Lower leg skin (tissue), 4 donors: ENCODE measurements at regions not wholly inside any gene's neighbourhood (a gene's known extent, or its start where the extent isn't known, plus 50 kb on each side); places are given as distances from the start of the nearest gene placed in this dataset.
"Not testable (repeated sequence)": the region's sequence is repeated elsewhere in the genome, so short reads cannot be mapped to it uniquely, and the experiment has no call there.

Experiments used
- DNase-seq, 2 donors: peaks; one replicate each; pipeline ENCODE4 v3.0.0-alpha.2; 2019; ENCODE audit warnings: low spot score in 2 of 2
- H3K4me3 ChIP-seq: fragments of 200-600 bp; sonication (generic); 2 replicates; pipeline ENCODE4 v1.5.1; 2017; ENCODE audit warnings: mild to moderate bottlenecking, low read depth; ENCODE audit not compliant: poor library complexity, severe bottlenecking
- POLR2A ChIP-seq, 2 donors: fragments of 450-650 bp; IDR thresholded peaks; one replicate each; pipeline ENCODE4 v1.6.1; 2016 to 2017; ENCODE audit warnings: antibody characterized with exemption in 2 of 2, mild to moderate bottlenecking in 1 of 2, moderate library complexity in 1 of 2
- WGBS, 2 donors: methylation state at CpG; one replicate each; pipeline ENCODE4 v1.1.5; 2018; 5-methylcytosine and 5-hydroxymethylcytosine counted together
- intact Hi-C: fragments of 100-400 bp; cut with DNase I; formaldehyde crosslinking; loops from one replicate; pipeline ENCODE4 v1.15.0; 2023; ENCODE audit warnings: low total_unique reads
- TF ChIP-seq, protein P1 (sequence below), 3 donors: fragments of 450-650 bp; IDR thresholded peaks; one replicate each; pipeline ENCODE4 v1.5.1; 2016; ENCODE audit warnings: antibody characterized with exemption in 3 of 3, mild to moderate bottlenecking in 3 of 3, moderate library complexity in 2 of 3

DNA sequence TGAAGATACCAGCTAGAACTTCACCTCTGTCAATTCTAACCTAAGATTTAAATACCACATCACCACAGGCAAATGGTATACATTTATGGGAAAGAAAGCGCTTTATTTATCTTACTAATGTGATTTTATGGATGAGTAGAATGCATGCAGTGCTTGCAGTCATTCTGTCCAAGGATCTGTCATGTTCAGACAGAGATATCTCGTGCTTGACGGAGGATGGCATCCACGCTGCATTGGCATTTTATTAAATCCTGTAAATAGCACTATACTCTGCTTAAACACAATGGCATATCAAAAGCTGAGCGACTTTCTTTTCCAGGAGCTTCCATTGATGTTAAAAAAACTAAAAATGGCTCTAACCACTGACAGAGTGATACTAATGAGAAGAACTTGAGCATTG, 133.7 kb upstream of the CAV2 start:
- TF ChIP-seq, protein P1, sequence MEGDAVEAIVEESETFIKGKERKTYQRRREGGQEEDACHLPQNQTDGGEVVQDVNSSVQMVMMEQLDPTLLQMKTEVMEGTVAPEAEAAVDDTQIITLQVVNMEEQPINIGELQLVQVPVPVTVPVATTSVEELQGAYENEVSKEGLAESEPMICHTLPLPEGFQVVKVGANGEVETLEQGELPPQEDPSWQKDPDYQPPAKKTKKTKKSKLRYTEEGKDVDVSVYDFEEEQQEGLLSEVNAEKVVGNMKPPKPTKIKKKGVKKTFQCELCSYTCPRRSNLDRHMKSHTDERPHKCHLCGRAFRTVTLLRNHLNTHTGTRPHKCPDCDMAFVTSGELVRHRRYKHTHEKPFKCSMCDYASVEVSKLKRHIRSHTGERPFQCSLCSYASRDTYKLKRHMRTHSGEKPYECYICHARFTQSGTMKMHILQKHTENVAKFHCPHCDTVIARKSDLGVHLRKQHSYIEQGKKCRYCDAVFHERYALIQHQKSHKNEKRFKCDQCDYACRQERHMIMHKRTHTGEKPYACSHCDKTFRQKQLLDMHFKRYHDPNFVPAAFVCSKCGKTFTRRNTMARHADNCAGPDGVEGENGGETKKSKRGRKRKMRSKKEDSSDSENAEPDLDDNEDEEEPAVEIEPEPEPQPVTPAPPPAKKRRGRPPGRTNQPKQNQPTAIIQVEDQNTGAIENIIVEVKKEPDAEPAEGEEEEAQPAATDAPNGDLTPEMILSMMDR (IDR thresholded peaks at IDR 0.05): no peak
- no peak for TF ChIP-seq POLR2A (IDR thresholded peaks at IDR 0.05)
- WGBS, 2 donors: 70 to 74% methylated on average over 5 of the region's 5 CpGs
- H3K4me3 ChIP-seq: no peak overlapping the region
- intact Hi-C loops: no loop called here
- DNase-seq: no peak

DNA sequence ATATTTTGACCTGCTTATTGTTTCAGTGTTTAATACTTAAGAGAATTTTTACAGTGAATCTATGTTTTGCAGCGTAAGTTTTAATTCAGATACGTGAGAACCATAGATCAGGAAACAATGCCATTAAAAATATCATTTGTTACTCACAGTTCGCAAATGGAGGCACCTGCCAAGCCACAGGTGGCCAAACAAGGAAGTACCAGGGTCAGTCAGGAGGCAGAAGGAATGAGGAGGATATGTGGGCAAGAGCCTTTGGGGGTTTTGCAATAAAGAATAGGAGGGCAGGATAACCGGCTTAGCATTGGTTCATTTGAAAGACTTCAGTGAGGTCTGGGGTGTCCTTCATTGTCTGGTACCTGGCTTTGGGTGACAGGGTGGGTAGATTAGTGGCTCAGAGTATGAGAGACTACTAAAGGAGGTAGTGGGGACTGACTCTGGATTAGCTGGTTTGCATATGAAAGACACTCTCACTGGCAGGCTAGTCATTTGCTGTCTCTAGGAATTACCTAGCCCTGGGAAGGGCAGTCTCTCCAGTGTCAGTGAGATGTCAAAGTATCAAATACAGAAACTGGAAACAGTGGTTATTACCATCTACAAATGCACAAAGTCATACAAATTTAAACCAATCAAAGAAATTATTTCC, 132.2 kb upstream of the CAV2 start:
- no peak for TF ChIP-seq POLR2A (IDR thresholded peaks at IDR 0.05)
- TF ChIP-seq, protein P1 (IDR thresholded peaks at IDR 0.05): no peak
- WGBS, 2 donors: 91 to 96% methylated on average over 4 of the region's 4 CpGs
- H3K4me3 ChIP-seq: no peak overlapping the region
- DNase-seq: no peak
- intact Hi-C loops: no loop called here

DNA sequence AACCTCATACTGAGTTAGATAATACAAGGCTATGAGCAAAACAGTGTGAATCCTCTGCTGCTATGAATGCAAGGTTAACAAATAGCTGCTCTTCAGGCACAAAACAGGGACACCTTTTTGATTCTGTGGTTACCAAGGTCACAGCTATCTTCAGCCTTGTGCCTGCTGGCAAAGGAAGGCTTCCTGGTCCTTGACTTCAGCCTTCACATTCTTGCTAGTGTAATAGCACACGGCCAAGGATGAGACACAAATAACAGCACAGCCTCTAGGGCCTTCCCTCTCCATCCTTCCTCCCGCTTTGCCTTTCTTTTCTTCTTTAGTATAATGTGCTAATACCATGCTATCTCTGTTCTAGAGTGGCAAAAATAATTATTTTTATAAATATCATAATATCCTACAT, 130.6 kb upstream of the CAV2 start:
- no peak for DNase-seq
- intact Hi-C loops: no loop called here
- 76 to 81% methylated on average over 2 of the region's 2 CpGs for WGBS, 2 donors
- H3K4me3 ChIP-seq: no peak overlapping the region
- TF ChIP-seq, protein P1 (IDR thresholded peaks at IDR 0.05): no peak
- no peak for TF ChIP-seq POLR2A (IDR thresholded peaks at IDR 0.05)

DNA sequence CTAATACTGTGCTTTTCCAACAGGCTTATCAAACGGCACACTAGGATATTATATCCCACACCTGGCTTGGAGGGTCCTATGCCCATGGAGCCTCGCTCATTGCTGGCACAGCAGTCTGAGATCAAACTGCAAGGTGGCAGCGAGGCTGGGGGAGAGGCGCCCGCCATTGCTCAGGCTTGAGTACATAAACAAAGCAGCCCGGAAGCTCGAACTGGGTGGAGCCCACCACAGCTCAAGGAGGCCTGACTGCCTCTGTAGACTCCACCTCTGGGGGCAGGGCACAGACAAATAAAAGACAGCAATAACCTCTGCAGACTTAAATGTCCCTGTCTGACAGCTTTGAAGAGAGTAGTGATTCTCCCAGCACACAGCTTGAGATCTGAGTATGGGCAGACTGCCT, 128.0 kb upstream of the CAV2 start:
- DNase-seq, intact Hi-C loops, H3K4me3 ChIP-seq: not testable (repeated sequence)
- 97 to 98% methylated on average over 7 of the region's 7 CpGs for WGBS, 2 donors

DNA sequence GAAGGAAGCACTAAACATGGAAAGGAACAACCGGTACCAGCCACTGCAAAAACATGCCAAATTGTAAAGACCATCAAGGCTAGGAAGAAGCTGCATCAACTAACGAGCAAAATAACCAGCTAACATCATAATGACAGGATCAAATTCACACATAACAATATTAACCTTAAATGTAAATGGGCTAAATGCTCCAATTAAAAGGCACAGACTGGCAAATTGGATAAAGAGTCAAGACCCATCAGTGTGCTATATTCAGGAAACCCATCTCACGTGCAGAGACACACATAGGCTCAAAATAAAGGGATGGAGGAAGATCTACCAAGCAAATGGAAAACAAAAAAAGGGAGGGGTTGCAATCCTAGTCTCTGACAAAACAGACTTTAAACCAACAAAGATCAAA, 126.3 kb upstream of the CAV2 start:
- intact Hi-C loops, H3K4me3 ChIP-seq, DNase-seq: not testable (repeated sequence)
- WGBS, 2 donors: 71 to 88% methylated on average over 1 to 3 of the region's 3 CpGs

DNA sequence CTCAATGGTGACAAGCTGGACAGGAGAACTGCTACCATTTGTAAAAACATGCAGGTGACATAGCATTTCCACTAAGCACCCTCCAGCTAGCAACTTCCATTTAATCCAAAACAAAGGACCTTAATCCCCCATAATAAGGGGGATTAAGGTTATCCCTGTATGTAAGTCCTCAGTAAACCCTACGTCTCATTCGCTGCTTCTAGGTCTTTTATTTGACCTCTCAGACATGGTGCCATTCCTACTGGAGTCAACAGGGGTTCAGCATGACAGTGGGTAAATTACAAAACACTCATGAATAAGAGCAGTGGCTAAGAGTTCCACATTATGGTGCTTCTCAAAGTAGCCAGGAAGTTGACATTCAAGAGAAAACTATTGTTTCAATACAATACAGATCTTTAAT, 121.8 kb upstream of the CAV2 start:
- TF ChIP-seq POLR2A (IDR thresholded peaks at IDR 0.05): no peak
- TF ChIP-seq, protein P1 (IDR thresholded peaks at IDR 0.05): no peak
- no peak overlapping the region for H3K4me3 ChIP-seq
- intact Hi-C loops: no loop called here
- DNase-seq: no peak
- 97 to 98% methylated on average over 2 of the region's 2 CpGs for WGBS, 2 donors

DNA sequence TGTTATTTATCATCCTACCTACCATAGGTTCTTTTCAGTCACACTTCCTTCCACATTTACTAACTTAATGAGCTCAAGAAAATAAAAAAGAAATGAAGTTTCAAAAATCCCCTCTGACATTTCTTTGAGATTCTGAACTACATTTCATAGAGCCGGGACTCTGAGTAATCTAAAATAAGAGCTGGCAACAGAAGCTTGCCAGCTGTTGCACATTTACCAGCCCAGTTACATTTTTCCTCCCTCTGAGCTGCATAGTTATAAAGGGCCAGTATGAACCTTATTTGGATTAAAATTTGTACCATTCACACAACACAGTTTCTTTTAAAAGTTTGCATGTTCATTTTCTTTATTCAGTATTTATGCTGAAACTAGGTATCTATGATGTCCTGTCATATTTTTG, 119.5 kb upstream of the CAV2 start:
- TF ChIP-seq, protein P1 (IDR thresholded peaks at IDR 0.05): no peak
- no peak for TF ChIP-seq POLR2A (IDR thresholded peaks at IDR 0.05)
- no peak for DNase-seq
- no peak overlapping the region for H3K4me3 ChIP-seq
- intact Hi-C loops: no loop called here
- WGBS, 2 donors: 24 to 27% methylated on average over 1 of the region's 1 CpG
